ENCODE measurements at regions not wholly inside any gene's neighbourhood (a gene's known extent, or its start where the extent isn't known, plus 50 kb on each side); places are given as distances from the start of the nearest gene placed in this dataset.

GRCh38 chr1:55894521-55894920 is 679.4 kb upstream of the USP24 start:
- TF ChIP-seq YY1 (IDR thresholded peaks at IDR 0.05; ENCODE audit: insufficient read depth, insufficient read length) (no peak), ZNF274 (IDR thresholded peaks at IDR 0.05; ENCODE audit: low read depth, low read length) (no peak)

All from NT2/D1 (cell line).